K562 (cell line): ENCODE measurements at regions not wholly inside any gene's neighbourhood (a gene's known extent, or its start where the extent isn't known, plus 50 kb on each side); places are given as distances from the start of the nearest gene placed in this dataset.
A peak's percentile ranks its signal among the peaks of the same experiment; 100 is the strongest.

Experiments
- ATAC-seq: fragments of 200-7000 bp; cut with Tn5 transposase; 3 replicates; pipeline ENCODE4 v1.9.1; 2020; ENCODE audit warnings: moderate library complexity
- BruUV-seq: library from RNA; stranded (reverse); fragments of 400-500 nt; replicated peaks from 2 replicates; lab custom pipeline; 2021; lab: Mats Ljungman, UMichigan
- CTCF ChIA-PET: fragments of 300-600 bp; formaldehyde crosslinking; extraction: SDS; loops from one replicate; lab custom pipeline; 2021; ENCODE audit warnings: low intra/inter-chr PET ratio; lab: Yijun Ruan, JAX
- POLR2A ChIA-PET: fragments of 300-600, 350-650 bp; sonication (Branson Sonifier 250); formaldehyde crosslinking; extraction: SDS; loops from one replicate; lab custom pipeline; 2021; ENCODE audit warnings: antibody characterized with exemption, inconsistent platforms; lab: Yijun Ruan, JAX
- DNase-seq, 4 experiments: peaks; one replicate each; pipeline versions ENCODE4 v3.0.0 to v3.0.0-alpha.2; 2011 to 2018; ENCODE audit warnings: low spot score in 3 of 4, mixed read lengths in 3 of 4; ENCODE audit errors: extremely low read depth in 1 of 4
- FAIRE-seq: peaks from 2 replicates; lab custom pipeline; 2011; peaks lifted over from hg19 to GRCh38; lab: Jason Lieb, UNC
- H2AFZ ChIP-seq: 2 replicates; pipeline ENCODE4 v1.6.0; 2011; ENCODE audit warnings: low read depth, low read length, control low read depth, inconsistent platforms
- H3K27ac ChIP-seq: fragments of 200-600 bp; 3 replicates; pipeline ENCODE4 v1.8.0; 2011; ENCODE audit warnings: low read depth, mild to moderate bottlenecking, control low read depth, inconsistent platforms, low read length, moderate library complexity, mixed read lengths; ENCODE audit errors: extremely low read depth
- H3K27me3 ChIP-seq, 2 experiments: fragments of 300-600 bp in 1 of 2; 2 replicates in 1 of 2; 3 replicates in 1 of 2; pipeline versions ENCODE4 v1.6.0 to v1.8.0; 2011; ENCODE audit warnings: inconsistent platforms in 2 of 2, low read length in 2 of 2, mild to moderate bottlenecking in 1 of 2, mixed read lengths in 1 of 2, moderate library complexity in 1 of 2; ENCODE audit not compliant: control insufficient read depth in 2 of 2, insufficient read depth in 2 of 2
- H3K36me3 ChIP-seq: fragments of 300-600 bp; 3 replicates; pipeline ENCODE4 v1.8.0; 2011; ENCODE audit warnings: mild to moderate bottlenecking, low read length, inconsistent platforms; ENCODE audit not compliant: control insufficient read depth, insufficient read depth
- H3K4me1 ChIP-seq, 2 experiments: fragments of 200-600 bp in 1 of 2; replicated peaks in 1 of 2; 2 replicates in 1 of 2; 3 replicates in 1 of 2; pipeline versions ENCODE4 v1.5.1 to v1.8.0; 2011; ENCODE audit warnings: inconsistent platforms in 2 of 2, low read length in 2 of 2, mild to moderate bottlenecking in 1 of 2, mixed read lengths in 1 of 2, moderate library complexity in 1 of 2; ENCODE audit not compliant: control insufficient read depth in 2 of 2, insufficient read depth in 2 of 2
- H3K4me2 ChIP-seq: 2 replicates; pipeline ENCODE4 v1.6.1; 2011; ENCODE audit warnings: low read length, control low read depth, inconsistent platforms, mixed read lengths; ENCODE audit not compliant: insufficient read depth
- H3K4me3 ChIP-seq: fragments of 200-600 bp; sonication (generic), shearing (Covaris generic); 2 replicates; pipeline ENCODE4 v1.5.1; 2016; ENCODE audit warnings: control low read depth, inconsistent platforms
- H3K79me2 ChIP-seq: fragments of 200-600 bp; 3 replicates; pipeline ENCODE4 v1.8.0; 2011; ENCODE audit warnings: low read length, inconsistent platforms; ENCODE audit not compliant: control insufficient read depth, insufficient read depth
- H3K9ac ChIP-seq, 2 experiments: 2 replicates each; pipeline versions ENCODE4 v1.6.0 to v1.6.1; 2011; ENCODE audit warnings: low read depth in 2 of 2, low read length in 2 of 2, control low read depth in 1 of 2, inconsistent platforms in 1 of 2, mild to moderate bottlenecking in 1 of 2, mixed read lengths in 1 of 2; ENCODE audit not compliant: insufficient read depth in 1 of 2
- H3K9me1 ChIP-seq: one replicate; pipeline ENCODE4 v1.6.0; 2011; ENCODE audit warnings: inconsistent platforms, mild to moderate bottlenecking, low read length, moderate library complexity; ENCODE audit not compliant: control insufficient read depth, insufficient read depth
- H3K9me3 ChIP-seq: replicated peaks from 2 replicates; pipeline ENCODE4 v1.5.1; 2011; ENCODE audit warnings: low read depth, low read length, inconsistent platforms; ENCODE audit not compliant: control insufficient read depth, insufficient read depth
- H4K20me1 ChIP-seq: replicated peaks from 2 replicates; pipeline ENCODE4 v1.6.1; 2011; ENCODE audit warnings: low read length, inconsistent platforms, mixed read lengths; ENCODE audit not compliant: control insufficient read depth, insufficient read depth
- PTTG1 ChIP-seq: fragments of 450-650 bp; IDR thresholded peaks from 2 replicates; pipeline ENCODE4 v1.6.1; 2016; ENCODE audit warnings: low read depth, mild to moderate bottlenecking, missing genetic modification characterization, missing compliant biosample characterization
- RB1 ChIP-seq: fragments of 450-650 bp; IDR thresholded peaks from 2 replicates; pipeline ENCODE4 v1.6.1; 2017; ENCODE audit warnings: low read depth, mild to moderate bottlenecking
- SMARCA4 ChIP-seq: fragments of 450-650 bp; IDR thresholded peaks from 2 replicates; pipeline ENCODE4 v1.6.1; 2016
- TGIF2 ChIP-seq: sonication (generic); formaldehyde crosslinking; IDR thresholded peaks from 2 replicates; pipeline ENCODE4 v1.8.1; 2022; ENCODE audit warnings: mild to moderate bottlenecking, missing genetic modification reagents, moderate library complexity
- ZBTB43 ChIP-seq: sonication (generic); formaldehyde crosslinking; IDR thresholded peaks from 2 replicates; pipeline ENCODE4 v1.8.0; 2023; ENCODE audit warnings: mild to moderate bottlenecking, missing genetic modification reagents
- ZBTB49 ChIP-seq: sonication (generic); formaldehyde crosslinking; IDR thresholded peaks from 2 replicates; pipeline ENCODE4 v1.8.0; 2022; ENCODE audit warnings: missing genetic modification reagents, mild to moderate bottlenecking, borderline replicate concordance
- ZNF592 ChIP-seq: fragments of 450-650 bp; IDR thresholded peaks from 2 replicates; pipeline ENCODE4 v1.6.1; 2017; ENCODE audit warnings: antibody characterized with exemption, mild to moderate bottlenecking
- WGBS: fragments of 100-300 bp; shearing (Covaris generic); methylation state at CpG from one replicate; pipeline ENCODE4 v1.1.6; 2016; ENCODE audit warnings: low coverage, mixed read lengths; ENCODE audit not compliant: insufficient coverage; ENCODE audit errors: missing lambda C conversion rate; 5-methylcytosine and 5-hydroxymethylcytosine counted together
- in situ Hi-C: fragments of 300-500 bp; cut with MboI; formaldehyde crosslinking; loops from 4 replicates; pipeline ENCODE4 v1.15.0; 2018; ENCODE audit warnings: inconsistent platforms, mixed read lengths
- intact Hi-C: fragments of 100-400 bp; cut with micrococcal nuclease; formaldehyde crosslinking; loops from 2 replicates; pipeline ENCODE4 v1.14.2; 2022

- Histone ChIP-seq H3K27me3 (no peaks in the 10 kb centered on the region), H3K4me3 (no peak overlapping the region), H2AFZ (peak overlapping the region; percentile 55), H3K4me2 (no peak overlapping the region), H4K20me1 (no peaks in the 10 kb centered on the region), H3K9me1 (no peaks in the 10 kb centered on the region), H3K36me3 (no peaks in the 10 kb centered on the region), H3K27ac (no peak overlapping the region), H3K4me1 (no peaks in the 10 kb centered on the region), H3K9me3 (no peaks in the 10 kb centered on the region), H3K79me2 (no peaks in the 10 kb centered on the region), H3K9ac (no peak overlapping the region)
- in situ Hi-C loops (no loop called here), intact Hi-C loops (no loop called here)
- FAIRE-seq (no peak), DNase-seq (no peak), ATAC-seq (no peak)
- POLR2A ChIA-PET = interaction anchor here (0.7 kb wide), 1 partner anchor 10 kb away, joined by 3 read pairs; no protein-coding TSS in a partner anchor
- no TSS peak for BruUV-seq
- CTCF ChIA-PET = no interaction called here
- WGBS = 70% methylated on average over 1 of the region's 1 CpG
- TF ChIP-seq TGIF2 (CRISPR knock-in tag) (no peak), SMARCA4 (no peak), ZNF592 (no peak), ZBTB49 (CRISPR knock-in tag) (no peak), ZBTB43 (no peak), PTTG1 (tag) (no peak), RB1 (no peak)
Observed at GRCh38 chr7:18224138-18224537, 196.5 kb upstream of the PRPS1L1 start.
